ENCODE measurements at regions not wholly inside any gene's neighbourhood (a gene's known extent, or its start where the extent isn't known, plus 50 kb on each side); places are given as distances from the start of the nearest gene placed in this dataset.

DNA sequence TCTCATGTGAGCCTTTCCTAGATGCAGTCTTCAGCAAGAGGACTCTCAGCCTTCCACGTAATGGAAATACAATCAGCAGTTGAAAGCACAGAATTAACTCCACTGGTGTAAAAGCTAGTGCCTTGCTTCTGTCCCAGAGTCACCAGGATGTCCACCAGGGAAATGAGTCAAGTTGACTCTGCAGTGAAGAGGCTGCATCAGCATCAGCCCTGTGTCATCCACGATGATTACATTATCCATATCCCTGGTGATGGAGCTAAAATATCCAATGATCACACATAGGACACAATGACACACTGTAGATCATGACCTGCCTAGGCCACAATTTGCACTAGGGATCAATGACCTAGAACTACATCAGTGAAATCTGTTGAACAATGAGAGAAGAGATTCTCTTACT lies 262.4 kb downstream of the ERMARD start:
- no peak overlapping the region for H3K27ac ChIP-seq
- no peaks in the 10 kb centered on the region for H3K9me3 ChIP-seq
- no peak for DNase-seq
- H3K4me1 ChIP-seq: peaks cover 0 to 15% (median 12%) of the 10 kb centered on the region in 3 donors
- intact Hi-C loops (cut with DNase I): no loop called here
- no peaks in the 10 kb centered on the region for H3K36me3 ChIP-seq
- H3K27me3 ChIP-seq: peaks cover 0 to 69% (median 0%) of the 10 kb centered on the region in 4 donors
- TF ChIP-seq CTCF (IDR thresholded peaks at IDR 0.05): no peak
- no peak for TF ChIP-seq POLR2A (IDR thresholded peaks at IDR 0.05)
- H3K4me3 ChIP-seq: no peak overlapping the region
- WGBS, 2 donors: 88 to 95% methylated on average over 1 to 2 of the region's 2 CpGs

DNA sequence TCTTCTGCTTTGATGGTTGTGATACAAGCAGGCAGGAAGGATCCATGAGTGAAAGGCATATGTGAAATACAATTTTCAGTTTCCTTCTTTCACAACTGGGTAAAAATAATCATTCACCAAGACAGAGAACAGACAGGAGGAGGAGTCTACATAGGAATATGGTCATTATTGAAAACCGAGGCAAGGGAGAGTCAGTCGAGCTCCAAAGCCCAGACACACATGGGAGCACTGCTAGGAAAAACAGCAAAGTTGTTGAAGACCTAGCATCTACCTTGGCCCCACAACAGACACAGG lies 260.6 kb downstream of the ERMARD start:
- TF ChIP-seq CTCF (IDR thresholded peaks at IDR 0.05) (no peak), POLR2A (IDR thresholded peaks at IDR 0.05) (no peak)

DNA sequence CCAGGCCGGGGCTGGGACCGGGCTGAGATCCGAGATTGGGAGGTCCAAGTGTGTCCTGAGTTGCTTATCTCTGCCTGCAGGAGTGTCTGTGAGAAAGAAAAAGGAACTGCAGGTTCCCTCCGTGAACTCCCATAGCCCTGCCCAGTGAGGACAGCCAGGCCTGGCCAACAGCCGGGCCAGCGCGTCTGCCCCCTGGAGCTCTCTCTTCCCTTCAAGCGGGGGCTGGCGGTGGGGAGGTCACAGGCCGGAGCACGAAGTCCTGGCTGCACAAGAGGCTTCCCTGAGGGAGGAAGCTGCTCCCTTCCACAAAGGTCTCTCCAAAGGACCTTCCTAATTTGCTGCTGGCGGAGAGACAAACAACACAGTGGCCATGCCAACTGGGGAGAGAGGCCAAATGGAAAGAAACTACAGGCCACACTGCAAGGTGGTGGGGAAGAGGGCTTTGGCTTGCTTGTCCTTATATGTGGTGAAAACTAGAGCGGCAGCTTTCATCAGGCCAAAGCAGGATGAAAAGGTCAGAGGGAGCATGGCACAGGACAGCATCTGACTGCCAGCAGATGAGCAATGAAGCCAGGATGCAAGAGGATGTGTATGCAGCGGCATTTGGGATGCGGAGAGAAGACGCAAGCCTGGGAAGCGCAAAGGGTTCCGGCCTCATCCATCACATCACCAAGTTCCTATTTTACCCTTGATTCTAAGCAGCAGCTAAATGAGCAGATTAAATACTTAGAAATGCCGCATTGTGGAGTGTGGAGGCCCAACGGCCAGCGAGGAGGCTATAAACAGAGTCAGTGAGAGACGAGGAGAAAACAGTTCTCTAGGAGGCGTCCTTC lies 260.0 kb downstream of the ERMARD start:
- intact Hi-C loops (cut with DNase I): no loop called here
- DNase-seq: no peak
- Histone ChIP-seq H3K27me3 (peaks cover 0 to 64% (median 0%) of the 10 kb centered on the region in 4 donors), H3K36me3 (no peaks in the 10 kb centered on the region), H3K27ac (peak overlapping the region in 2 of 4 donors; percentile 42 to 72), H3K4me3 (no peak overlapping the region), H3K4me1 (peaks cover 0 to 19% (median 12%) of the 10 kb centered on the region in 3 donors), H3K9me3 (no peaks in the 10 kb centered on the region)
- 63 to 75% methylated on average over 15 to 19 of the region's 23 CpGs for WGBS, 2 donors
- no peak for TF ChIP-seq POLR2A (IDR thresholded peaks at IDR 0.05)
- TF ChIP-seq CTCF (IDR thresholded peaks at IDR 0.05): no peak

More for the DNA sequence above, 260.6 kb downstream of the ERMARD start:
- H3K9me3 ChIP-seq: no peaks in the 10 kb centered on the region
- H3K27ac ChIP-seq: peak overlapping the region in 2 of 4 donors; percentile 42 to 72
- intact Hi-C loops (cut with DNase I): no loop called here
- peaks cover 0 to 64% (median 0%) of the 10 kb centered on the region in 4 donors for H3K27me3 ChIP-seq
- DNase-seq: no peak
- no peak overlapping the region for H3K4me3 ChIP-seq
- no peaks in the 10 kb centered on the region for H3K36me3 ChIP-seq
- 79 to 95% methylated on average over 2 of the region's 2 CpGs for WGBS, 2 donors
- H3K4me1 ChIP-seq: peaks cover 0 to 15% (median 12%) of the 10 kb centered on the region in 3 donors

DNA sequence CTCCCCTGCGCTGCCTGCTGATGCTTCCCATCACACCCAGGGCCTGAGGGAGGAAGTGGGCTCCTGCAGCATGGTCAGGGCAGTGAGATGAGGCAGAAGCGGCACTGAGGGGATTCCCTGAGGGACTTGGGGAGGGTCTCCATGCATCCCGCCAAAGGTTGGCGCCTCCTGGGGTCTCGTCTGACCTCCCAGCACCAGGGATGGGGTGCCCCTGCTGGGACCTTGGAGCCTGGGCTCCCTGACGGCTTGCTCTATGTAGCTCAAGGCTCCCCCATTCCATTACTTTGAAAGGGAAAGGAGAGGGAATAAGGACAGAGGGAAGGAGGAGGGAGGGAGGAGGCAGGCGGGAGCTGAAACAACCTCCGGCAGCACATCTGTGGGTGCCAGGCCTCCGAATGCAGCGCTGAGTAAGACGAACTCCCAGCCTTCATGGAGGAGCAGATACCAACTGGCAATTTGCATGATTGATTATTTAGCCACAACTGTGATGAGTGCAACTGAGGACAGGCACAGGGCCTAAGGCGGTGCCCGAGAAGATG lies 259.3 kb downstream of the ERMARD start:
- no peaks in the 10 kb centered on the region for H3K9me3 ChIP-seq
- no peak for DNase-seq
- H3K36me3 ChIP-seq: no peaks in the 10 kb centered on the region
- H3K27ac ChIP-seq: peak overlapping the region in 2 of 4 donors; percentile 42 to 72
- TF ChIP-seq POLR2A (IDR thresholded peaks at IDR 0.05): no peak
- no peak for TF ChIP-seq CTCF (IDR thresholded peaks at IDR 0.05)
- H3K4me1 ChIP-seq: peaks cover 0 to 19% (median 12%) of the 10 kb centered on the region in 3 donors
- peaks cover 0 to 60% (median 0%) of the 10 kb centered on the region in 4 donors for H3K27me3 ChIP-seq
- no peak overlapping the region for H3K4me3 ChIP-seq
- WGBS, 2 donors: 65 to 78% methylated on average over 5 to 10 of the region's 13 CpGs
- intact Hi-C loops (cut with DNase I): no loop called here

DNA sequence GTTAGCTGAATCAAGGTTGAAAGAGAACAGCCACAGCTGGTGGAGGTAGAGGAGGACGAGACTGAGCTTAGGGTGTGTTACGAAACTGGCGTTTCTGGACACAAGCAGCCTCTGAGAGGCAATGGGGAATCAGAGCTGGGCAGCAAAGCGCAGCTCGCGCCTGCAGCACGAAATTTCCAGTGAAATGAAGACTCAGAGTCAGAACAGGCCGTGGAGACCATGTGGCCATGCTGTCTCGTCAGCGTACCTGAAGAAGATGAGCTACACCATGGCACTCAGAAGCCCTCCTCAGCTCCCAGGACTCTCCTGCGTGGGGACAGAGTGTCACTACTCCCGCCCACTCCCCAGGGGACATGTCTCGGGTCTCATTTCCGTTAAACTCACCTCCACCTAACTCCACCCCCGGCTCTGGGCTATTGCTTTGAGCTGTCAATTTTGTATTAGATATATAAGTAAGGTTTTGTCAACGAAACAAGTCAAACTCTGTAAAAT lies 256.9 kb downstream of the ERMARD start:
- Histone ChIP-seq H3K27ac (no peak overlapping the region), H3K9me3 (peaks cover 0 to 14% (median 3%) of the 10 kb centered on the region in 3 donors), H3K4me3 (no peak overlapping the region), H3K36me3 (no peaks in the 10 kb centered on the region), H3K27me3 (peaks cover 0 to 36% (median 0%) of the 10 kb centered on the region in 4 donors), H3K4me1 (peaks cover 0 to 19% (median 12%) of the 10 kb centered on the region in 3 donors)
- intact Hi-C loops (cut with DNase I): no loop called here
- WGBS, 2 donors: 88 to 91% methylated on average over 15 to 16 of the region's 16 CpGs
- no peak for DNase-seq
- no peak for TF ChIP-seq POLR2A (IDR thresholded peaks at IDR 0.05)
- TF ChIP-seq CTCF (IDR thresholded peaks at IDR 0.05): no peak
